ENCODE measurements at regions not wholly inside any gene's neighbourhood (a gene's known extent, or its start where the extent isn't known, plus 50 kb on each side); places are given as distances from the start of the nearest gene placed in this dataset.
"Not testable (repeated sequence)": the region's sequence is repeated elsewhere in the genome, so short reads cannot be mapped to it uniquely, and the experiment has no call there.

DNA sequence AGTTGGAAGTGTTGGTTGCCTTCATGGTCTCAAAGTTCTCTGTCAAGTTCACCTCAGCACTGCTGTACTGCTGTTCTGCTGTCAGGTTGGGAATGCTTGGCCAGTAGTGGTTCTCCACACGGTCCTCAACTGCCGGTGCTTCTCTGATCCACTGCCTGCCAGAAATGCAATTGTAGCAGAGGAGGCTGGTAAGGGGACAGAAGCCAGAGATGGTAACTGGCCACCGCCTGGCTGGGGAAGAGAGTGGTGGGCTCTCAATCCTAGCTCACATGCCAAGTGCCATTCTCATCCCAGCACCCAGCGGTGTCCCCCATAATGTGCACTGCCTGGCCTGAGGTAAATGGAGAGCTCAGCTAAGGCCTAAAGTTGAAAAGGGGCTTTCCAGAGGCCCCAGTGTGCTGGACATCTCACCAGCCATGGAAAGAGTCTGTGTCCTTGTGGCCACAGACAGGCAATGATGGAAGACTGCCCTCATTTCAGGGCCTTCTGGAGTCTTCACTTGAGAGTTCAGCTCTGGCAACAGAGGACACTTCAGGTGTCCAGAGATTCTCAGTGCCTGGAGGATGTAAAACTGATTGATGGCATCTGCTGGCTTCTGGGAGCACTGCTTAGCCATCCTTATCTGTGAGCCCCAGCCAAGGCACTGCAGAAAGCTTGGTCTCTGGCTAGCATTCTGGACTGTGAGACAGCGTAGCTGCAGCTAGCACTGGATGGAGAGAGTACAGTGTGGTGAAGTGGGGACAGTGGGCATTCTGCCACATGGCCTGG is 4229.7 kb upstream of the OR11H1 start:
- TF ChIP-seq, protein P1, sequence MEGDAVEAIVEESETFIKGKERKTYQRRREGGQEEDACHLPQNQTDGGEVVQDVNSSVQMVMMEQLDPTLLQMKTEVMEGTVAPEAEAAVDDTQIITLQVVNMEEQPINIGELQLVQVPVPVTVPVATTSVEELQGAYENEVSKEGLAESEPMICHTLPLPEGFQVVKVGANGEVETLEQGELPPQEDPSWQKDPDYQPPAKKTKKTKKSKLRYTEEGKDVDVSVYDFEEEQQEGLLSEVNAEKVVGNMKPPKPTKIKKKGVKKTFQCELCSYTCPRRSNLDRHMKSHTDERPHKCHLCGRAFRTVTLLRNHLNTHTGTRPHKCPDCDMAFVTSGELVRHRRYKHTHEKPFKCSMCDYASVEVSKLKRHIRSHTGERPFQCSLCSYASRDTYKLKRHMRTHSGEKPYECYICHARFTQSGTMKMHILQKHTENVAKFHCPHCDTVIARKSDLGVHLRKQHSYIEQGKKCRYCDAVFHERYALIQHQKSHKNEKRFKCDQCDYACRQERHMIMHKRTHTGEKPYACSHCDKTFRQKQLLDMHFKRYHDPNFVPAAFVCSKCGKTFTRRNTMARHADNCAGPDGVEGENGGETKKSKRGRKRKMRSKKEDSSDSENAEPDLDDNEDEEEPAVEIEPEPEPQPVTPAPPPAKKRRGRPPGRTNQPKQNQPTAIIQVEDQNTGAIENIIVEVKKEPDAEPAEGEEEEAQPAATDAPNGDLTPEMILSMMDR (conservative IDR thresholded peaks at IDR 0.05): not testable (repeated sequence)
- not testable (repeated sequence) for TF ChIP-seq EZH2 (IDR thresholded peaks at IDR 0.05; ENCODE audit: low read depth)
